ENCODE measurements at regions not wholly inside any gene's neighbourhood (a gene's known extent, or its start where the extent isn't known, plus 50 kb on each side); places are given as distances from the start of the nearest gene placed in this dataset.
"Not testable (repeated sequence)": the region's sequence is repeated elsewhere in the genome, so short reads cannot be mapped to it uniquely, and the experiment has no call there.

- H3K27ac ChIP-seq, result no peak overlapping the region
- intact Hi-C loops (cut with DNase I; ENCODE audit: low total_unique reads), result no loop called here
Observed at GRCh38 chr7:142494021-142494420, 236.2 kb upstream of the PRSS58 start.

GRCh38 chr7:142488842-142489241, 231.0 kb upstream of the PRSS58 start:
- no peaks in the 10 kb centered on the region for H3K36me3 ChIP-seq (ENCODE audit: low read depth, missing control alignments)
- H3K9me3 ChIP-seq, result no peaks in the 10 kb centered on the region
- H3K4me1 ChIP-seq, result peaks cover 7% of the 10 kb centered on the region
- no peak overlapping the region for H3K27ac ChIP-seq
- H3K27me3 ChIP-seq, result no peaks in the 10 kb centered on the region
- no peak for TF ChIP-seq CTCF (IDR thresholded peaks at IDR 0.05)
- no peak for TF ChIP-seq POLR2A (IDR thresholded peaks at IDR 0.05)
- intact Hi-C loops (cut with DNase I; ENCODE audit: low total_unique reads), result no loop called here
- DNase-seq, result no peak
- 94 to 96% methylated on average over 7 of the region's 7 CpGs for WGBS, 2 donors
- no peak overlapping the region for H3K4me3 ChIP-seq

More at GRCh38 chr7:142494021-142494420, 236.2 kb upstream of the PRSS58 start:
- no peak for DNase-seq
- no peak for TF ChIP-seq POLR2A (IDR thresholded peaks at IDR 0.05)
- TF ChIP-seq CTCF (IDR thresholded peaks at IDR 0.05), result no peak
- Histone ChIP-seq H3K4me3 (no peak overlapping the region), H3K36me3 (ENCODE audit: low read depth, missing control alignments) (no peaks in the 10 kb centered on the region), H3K9me3 (no peaks in the 10 kb centered on the region), H3K4me1 (peaks cover 6% of the 10 kb centered on the region), H3K27me3 (no peaks in the 10 kb centered on the region)
- 77 to 81% methylated on average over 2 of the region's 2 CpGs for whole genome bisulfite sequencing, 2 donors

- intact Hi-C loops (cut with DNase I; ENCODE audit: low total_unique reads), result no loop called here
- Histone ChIP-seq H3K4me1 (peaks cover 7% of the 10 kb centered on the region), H3K4me3 (no peak overlapping the region), H3K27ac (no peak overlapping the region), H3K9me3 (no peaks in the 10 kb centered on the region), H3K27me3 (no peaks in the 10 kb centered on the region), H3K36me3 (ENCODE audit: low read depth, missing control alignments) (no peaks in the 10 kb centered on the region)
- 49 to 54% methylated on average over 7 to 10 of the region's 10 CpGs for WGBS, 2 donors
- TF ChIP-seq POLR2A (IDR thresholded peaks at IDR 0.05) (no peak), CTCF (IDR thresholded peaks at IDR 0.05) (no peak)
- DNase-seq, result peak; percentile 48
Observed at GRCh38 chr7:142488036-142488633, 230.3 kb upstream of the PRSS58 start.

- WGBS, 2 donors, result 50 to 79% methylated on average over 4 of the region's 4 CpGs
Observed at GRCh38 chr7:142487565-142487964, 229.7 kb upstream of the PRSS58 start.

GRCh38 chr7:142487124-142487523, 229.3 kb upstream of the PRSS58 start:
- Histone ChIP-seq H3K27ac (no peak overlapping the region), H3K9me3 (no peaks in the 10 kb centered on the region), H3K4me3 (no peak overlapping the region), H3K36me3 (ENCODE audit: low read depth, missing control alignments) (no peaks in the 10 kb centered on the region), H3K27me3 (no peaks in the 10 kb centered on the region), H3K4me1 (peaks cover 7% of the 10 kb centered on the region)
- intact Hi-C loops (cut with DNase I; ENCODE audit: low total_unique reads), result no loop called here
- no peak for DNase-seq
- WGBS, 2 donors, result 68 to 73% methylated on average over 4 of the region's 4 CpGs
- TF ChIP-seq POLR2A (IDR thresholded peaks at IDR 0.05) (no peak), CTCF (IDR thresholded peaks at IDR 0.05) (no peak)

More at GRCh38 chr7:142487565-142487964, 229.7 kb upstream of the PRSS58 start:
- H3K27ac ChIP-seq; H3K4me1 ChIP-seq; H3K4me3 ChIP-seq; H3K9me3 ChIP-seq; DNase-seq; H3K27me3 ChIP-seq; H3K36me3 ChIP-seq (ENCODE audit: low read depth, missing control alignments); intact Hi-C loops (cut with DNase I; ENCODE audit: low total_unique reads): not testable (repeated sequence)

Data from testis (tissue), 2 donors.